ENCODE measurements at regions not wholly inside any gene's neighbourhood (a gene's known extent, or its start where the extent isn't known, plus 50 kb on each side); places are given as distances from the start of the nearest gene placed in this dataset.

DNA sequence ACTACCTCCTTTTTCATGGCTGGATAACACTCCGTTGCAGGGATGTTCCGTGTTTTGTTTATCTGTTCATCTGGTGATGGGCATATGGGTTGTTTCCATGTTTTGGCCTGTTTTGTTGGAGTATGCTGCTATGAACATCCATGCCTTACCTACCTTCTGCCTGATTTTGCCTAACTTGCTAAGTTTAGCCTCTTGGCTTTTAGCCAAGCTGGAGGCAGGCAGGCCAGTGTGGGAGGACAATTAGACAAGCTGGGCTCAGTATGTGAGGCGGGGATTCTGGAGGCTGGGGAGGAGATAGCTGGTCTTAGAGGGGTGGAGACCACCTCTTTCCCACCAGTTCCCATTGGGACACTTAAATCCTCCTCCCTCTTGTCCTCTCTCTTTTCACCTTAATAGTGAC lies 98.4 kb upstream of the WNT4 start:
- TF ChIP-seq RAD21 (IDR thresholded peaks at IDR 0.05 in 1 of 2, conservative IDR thresholded peaks at IDR 0.05 in 1 of 2; ENCODE audit: low read depth in 2 of 2, low read length in 2 of 2), result no peak
- TF ChIP-seq SP1 (IDR thresholded peaks at IDR 0.05; ENCODE audit: low read depth, low read length), result no peak
- no peak for TF ChIP-seq EZH2 (IDR thresholded peaks at IDR 0.05; ENCODE audit: low read depth, low read length, severe bottlenecking)
- no peak for TF ChIP-seq CTCF (IDR thresholded peaks at IDR 0.05; ENCODE audit: control extremely low read depth in 1 of 3, insufficient read depth in 1 of 3, low read depth in 1 of 3, low read length in 3 of 3)
- no peak for TF ChIP-seq TAF1 (IDR thresholded peaks at IDR 0.05; ENCODE audit: low read depth, low read length)
- no peak for TF ChIP-seq POLR2AphosphoS5 (IDR thresholded peaks at IDR 0.05; ENCODE audit: low read depth, low read length)
- no peak for TF ChIP-seq PHF8 (conservative IDR thresholded peaks at IDR 0.05; ENCODE audit: low read depth, low read length)
- TF ChIP-seq POLR2A (IDR thresholded peaks at IDR 0.05; ENCODE audit: control extremely low read depth in 1 of 2, low read depth in 2 of 2, low read length in 2 of 2), result no peak

All from H1 (cell line).